ENCODE measurements at regions not wholly inside any gene's neighbourhood (a gene's known extent, or its start where the extent isn't known, plus 50 kb on each side); places are given as distances from the start of the nearest gene placed in this dataset.

GRCh38 chr13:72495681-72496080 is 231.7 kb downstream of the MZT1 start:
- TF ChIP-seq MAX (IDR thresholded peaks at IDR 0.05; ENCODE audit: low read depth, low read length) = no peak
- no peak for TF ChIP-seq POLR2A (IDR thresholded peaks at IDR 0.05; ENCODE audit: extremely low read depth, insufficient read length)
